Renal cortex interstitium (tissue), 11 donors: ENCODE measurements at regions not wholly inside any gene's neighbourhood (a gene's known extent, or its start where the extent isn't known, plus 50 kb on each side); places are given as distances from the start of the nearest gene placed in this dataset.
A peak's percentile ranks its signal among the peaks of the same experiment; 100 is the strongest.
"Not testable (repeated sequence)": the region's sequence is repeated elsewhere in the genome, so short reads cannot be mapped to it uniquely, and the experiment has no call there.

Experiments used
- DNase-seq, 11 donors: peaks; one replicate each; pipeline ENCODE4 v3.0.0-alpha.2; 2013; ENCODE audit warnings: low read depth in 9 of 11, low spot score in 4 of 11; ENCODE audit errors: extremely low read depth in 1 of 11

DNA sequence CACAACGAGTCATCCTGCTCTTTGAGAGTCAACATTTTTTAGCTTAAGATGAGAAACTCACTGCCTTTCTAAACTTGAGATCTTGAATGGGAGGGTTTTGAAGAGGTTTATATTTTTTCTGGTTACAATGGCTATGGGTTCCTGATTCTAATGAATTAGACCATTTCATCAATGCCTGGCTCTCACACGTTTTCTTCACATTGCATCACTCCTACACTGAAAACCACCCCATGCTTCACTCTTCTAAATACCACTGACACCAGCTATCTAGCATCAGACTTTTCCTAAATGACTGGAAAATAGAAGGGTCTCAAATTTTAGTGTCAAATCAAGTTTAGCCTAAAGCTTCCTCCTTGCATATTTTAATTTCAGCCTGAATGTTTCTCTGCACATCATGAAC is 606.1 kb upstream of the USP24 start:
- no peak for DNase-seq

DNA sequence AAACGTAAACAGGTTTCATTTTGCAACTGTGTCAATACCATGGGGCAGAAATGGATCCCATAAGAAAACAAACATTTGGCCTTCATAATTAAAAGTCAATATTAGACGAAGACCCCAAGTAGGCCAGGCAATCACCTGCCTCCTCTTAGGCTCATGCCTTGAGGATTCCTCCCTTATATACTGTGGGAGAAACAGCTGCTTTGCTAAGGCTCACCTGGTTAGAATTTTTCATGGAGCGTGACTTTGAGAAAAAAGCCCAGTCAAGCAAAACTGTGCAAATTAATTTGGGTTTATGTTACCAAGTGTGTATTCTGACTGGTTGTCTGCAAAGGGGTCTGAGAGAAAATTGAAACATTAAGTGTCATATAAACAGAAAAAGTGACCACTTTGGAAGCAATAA is 605.3 kb upstream of the USP24 start:
- peak in 5 of 11 donors; percentile 36 to 57 (median 40) for DNase-seq

DNA sequence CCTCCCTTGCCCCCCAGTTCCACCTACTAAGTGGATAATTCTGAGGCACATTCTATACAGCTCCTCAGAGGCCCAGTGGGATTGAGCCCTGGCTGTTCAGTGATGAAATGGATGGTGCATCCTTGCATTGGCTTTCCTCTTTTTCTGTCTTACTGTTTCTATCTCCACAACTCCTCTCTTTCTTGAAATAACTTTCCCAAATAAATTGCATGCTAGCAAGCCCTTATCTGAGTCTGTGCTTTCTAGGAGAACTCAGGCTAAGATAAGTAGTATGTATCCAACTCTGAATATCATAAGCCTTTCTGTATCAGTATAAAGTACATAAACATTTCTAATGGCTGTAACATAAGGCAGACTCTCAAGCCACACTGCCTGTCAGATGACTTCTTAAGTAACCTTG is 603.8 kb upstream of the USP24 start:
- no peak for DNase-seq

DNA sequence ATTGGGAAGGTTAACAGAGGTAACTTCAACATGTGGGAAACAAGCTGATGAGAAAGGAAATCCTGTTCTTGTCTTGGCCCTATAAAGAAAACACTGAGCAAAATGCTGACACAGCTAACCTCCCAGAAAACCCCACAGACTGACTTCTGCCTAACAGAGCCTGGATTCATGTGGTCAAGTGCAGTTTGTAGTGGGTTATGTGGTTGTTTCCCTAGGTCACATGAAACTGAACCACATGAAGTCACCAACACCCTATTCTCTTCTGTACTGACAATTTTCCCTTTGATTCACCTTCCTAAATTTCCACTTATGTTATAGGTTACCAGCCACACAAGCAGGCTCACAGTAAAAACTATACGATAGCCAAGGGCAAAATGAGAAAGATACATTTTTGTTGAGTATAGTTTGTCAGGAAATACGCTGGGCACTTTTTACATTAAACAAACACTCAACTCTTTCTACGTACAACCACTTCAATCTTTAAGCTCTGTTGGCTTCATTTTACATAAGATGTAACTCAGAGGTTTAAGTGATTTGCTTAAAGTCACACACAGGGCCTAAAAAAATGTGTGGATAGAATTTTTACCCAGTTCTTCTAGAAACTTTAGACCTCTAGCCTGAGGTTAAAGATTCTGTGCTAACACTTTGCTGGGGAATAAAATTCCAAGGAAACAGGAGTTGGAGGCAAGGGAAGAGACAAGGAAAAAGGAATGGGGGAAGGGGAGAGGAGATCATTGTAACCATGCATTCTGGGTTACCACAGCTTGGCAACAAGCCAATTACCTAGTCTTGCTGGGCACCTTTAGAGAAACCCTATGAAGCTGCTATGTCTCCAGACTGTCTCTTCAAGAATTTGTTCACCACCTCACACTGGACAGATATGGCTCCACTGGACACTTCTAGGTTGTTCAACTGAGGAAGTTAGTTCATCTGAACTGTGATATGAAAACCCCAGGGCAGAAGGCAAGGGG is 601.6 kb upstream of the USP24 start:
- DNase-seq = no peak

DNA sequence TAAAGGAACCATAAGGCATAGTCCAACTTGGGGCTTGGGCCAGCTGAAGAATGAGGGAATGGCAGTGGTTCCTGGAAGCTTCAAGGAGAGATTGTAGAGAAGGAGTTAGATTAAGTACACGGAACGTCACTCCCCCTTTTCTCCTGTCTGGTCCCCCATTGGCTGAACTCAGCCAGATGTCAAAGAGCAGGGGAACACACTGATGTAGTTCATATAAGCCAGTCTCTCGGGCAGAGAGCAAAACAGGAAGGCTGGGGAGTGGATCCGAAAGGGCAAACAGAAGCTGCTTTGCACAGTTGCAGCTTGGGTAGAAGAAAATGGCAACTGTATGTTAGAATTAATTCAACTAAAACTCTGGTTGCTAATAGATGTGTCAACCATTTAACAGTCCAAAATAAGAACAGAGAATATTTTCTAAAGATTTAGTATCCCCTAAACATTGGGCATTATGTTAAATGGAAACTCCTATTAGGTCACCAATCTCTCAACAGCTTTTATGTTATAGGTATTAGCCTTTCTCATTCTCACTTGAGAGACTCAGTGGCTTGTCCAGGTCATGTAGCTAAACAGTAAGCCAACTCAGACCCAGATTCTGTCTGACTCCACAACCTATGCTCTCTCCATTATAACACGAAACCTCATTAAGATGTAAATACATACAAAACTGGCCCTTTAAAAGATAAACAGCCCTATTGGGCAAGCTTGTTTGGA is 600.7 kb upstream of the USP24 start:
- DNase-seq = no peak

DNA sequence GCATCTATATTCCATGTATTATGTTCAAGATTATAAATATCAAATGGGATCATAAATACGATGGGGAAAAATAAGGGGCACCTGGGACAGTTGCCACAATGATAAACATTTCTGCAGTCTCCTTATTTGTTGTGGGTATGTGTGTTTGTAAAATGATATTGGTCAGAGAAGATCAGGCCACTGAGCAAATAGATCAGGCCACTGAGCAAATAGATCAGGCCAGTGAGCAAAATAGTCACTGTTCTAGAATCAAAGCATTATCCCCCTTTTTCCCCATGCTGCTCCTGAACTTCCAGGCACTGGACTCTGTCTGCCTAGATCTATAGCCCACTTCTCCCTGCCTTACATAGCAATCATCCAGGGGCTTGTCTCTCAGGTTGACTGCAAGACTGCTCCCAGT is 599.8 kb upstream of the USP24 start:
- DNase-seq = no peak

DNA sequence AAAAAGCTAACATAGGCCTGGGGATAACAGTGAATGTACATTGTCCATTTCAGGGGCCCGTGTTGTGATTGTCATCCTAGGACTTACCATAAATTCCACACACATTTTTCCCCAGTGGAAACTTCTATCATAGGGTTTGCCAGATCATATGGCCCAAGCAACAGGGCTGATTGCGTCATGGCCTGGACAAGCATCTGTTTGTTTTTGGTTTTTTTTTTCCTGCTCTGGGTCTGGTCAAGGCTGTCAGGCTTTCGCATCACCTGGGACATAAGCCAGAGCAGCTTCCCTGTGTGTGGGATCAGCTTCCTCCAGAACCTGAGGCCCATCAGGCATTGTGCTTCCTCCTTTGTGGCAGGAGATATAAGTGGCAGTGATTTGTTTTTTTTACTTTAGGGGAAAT is 598.5 kb upstream of the USP24 start:
- DNase-seq = no peak

DNA sequence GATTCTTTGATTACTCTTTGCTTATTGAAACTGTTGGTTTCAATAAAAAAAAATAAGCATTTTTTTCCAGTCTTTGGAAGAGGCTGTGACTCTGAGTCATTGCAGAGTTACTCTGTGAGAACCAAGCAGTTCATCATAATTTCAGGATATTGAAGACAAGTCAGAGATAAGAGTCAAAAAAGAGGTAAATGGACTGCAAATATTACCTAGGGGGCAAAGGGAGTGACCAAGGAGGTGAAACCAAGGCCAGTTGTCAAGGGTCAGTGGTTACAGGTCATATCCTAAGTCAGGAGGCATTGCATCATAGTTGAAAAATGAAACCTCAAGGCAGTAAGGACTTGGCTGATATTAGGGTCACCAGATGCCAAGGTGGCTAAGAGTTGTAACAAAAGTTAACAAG is 597.1 kb upstream of the USP24 start:
- DNase-seq = no peak

DNA sequence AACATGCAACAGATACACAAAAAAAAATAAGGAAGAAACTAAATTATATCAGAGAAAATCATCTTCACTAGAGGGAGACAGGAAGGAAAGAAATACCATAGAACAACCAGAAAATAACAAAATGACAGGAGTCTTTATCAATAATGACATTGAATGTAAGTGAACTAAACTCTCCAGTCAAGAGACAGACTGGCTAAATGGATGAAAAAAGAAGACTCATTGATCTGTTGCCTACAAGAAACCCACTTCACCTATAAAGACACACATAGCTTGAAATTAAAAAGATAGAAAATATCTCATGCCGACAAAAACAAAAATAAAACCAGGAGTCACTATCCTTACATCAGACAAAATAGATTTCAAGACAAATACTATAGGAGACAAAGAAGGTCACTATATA is 593.1 kb upstream of the USP24 start:
- no peak for DNase-seq

DNA sequence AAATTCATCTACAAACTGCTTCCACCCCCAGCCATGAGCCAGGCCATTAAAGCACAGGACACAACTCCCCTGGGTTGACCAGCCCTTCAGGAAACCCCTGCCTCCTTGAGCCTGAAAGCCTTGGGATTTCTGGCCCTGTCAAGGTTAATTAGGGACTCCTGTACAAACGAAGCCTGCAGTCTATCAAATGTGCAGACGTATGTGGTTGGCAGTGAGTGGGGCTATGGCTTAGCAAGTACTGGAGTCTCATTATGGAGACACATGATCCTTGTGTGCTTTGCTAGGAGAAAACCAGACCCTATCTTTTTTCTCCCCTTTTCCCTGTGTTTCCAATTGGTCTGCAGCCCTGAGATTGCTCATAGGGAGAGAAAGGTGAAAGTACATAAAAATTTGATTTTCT is 588.3 kb upstream of the USP24 start:
- DNase-seq = no peak

DNA sequence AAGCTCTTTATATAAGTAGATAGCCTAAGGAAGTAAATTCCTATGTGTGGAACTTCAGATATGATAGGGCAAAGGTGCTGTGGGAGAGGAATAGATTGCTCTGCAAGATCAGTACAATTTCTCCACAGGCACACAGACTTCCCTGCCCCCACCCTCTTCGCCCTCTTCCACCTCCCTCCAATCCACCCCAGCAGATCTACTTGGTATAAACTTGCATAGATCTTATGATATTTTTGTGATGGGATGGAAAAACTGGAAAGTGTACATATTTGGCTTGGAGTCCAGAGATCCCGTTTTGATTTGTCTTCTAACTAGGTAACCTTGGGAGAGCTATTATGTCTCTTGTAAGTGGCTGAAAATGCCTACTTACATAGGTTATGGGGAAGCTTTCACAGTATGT is 586.3 kb upstream of the USP24 start:
- DNase-seq = no peak

DNA sequence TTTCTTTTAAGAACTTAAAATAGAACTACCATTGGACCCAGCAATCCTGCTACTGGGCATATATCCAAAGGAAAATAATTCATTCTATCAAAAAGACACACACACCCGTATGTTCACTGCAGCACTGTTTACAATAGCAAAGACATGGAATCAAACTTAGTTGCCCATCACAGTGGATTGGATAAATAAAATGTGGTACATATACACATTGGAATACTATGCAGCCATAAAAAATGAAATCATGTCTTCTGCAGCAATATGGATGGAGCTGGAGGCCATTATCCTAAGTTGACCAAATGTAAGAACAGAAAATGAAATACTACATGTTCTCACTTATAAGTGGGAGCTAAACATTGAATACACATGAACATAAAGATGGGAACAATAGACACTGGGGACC is 585.3 kb upstream of the USP24 start:
- DNase-seq = no peak

DNA sequence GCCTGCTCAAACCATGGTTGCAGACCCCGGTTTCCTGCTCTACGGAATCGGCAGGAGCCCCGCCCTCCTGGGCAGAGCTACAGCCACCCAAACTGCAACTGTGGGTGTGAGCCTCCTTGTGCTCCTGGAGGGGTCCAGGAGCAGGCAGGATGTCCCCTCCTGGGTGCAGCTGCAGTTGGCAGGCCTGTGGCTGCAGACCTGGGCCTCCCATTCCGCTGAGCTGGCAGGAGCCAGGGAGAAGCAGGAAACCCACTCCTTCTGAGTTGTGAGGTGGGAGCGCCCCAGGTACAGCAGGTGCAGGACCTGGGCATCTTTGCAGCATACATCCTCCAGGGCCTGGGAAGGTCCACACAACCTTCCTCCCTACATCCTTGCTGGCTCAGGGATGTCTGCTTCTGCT is 578.7 kb upstream of the USP24 start:
- DNase-seq = no peak

DNA sequence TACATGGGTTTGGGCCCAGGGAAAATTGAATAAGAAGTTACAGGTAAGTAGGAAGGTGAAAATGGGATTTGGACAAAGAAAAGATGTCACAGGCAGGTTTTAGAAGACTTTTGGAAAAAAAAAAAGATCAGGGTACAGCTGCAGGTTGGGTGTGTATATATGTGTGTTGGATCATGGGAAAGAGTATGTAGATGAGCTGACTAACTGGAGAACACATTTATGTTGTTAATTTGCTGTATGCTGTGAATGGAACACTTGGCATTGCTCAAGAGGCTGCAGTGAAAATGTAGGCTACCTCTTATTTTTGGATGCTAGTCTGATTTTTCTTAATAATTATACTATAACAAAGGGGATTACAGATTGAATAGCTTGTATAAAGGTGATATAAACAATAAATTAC is 577.7 kb upstream of the USP24 start:
- DNase-seq = no peak

DNA sequence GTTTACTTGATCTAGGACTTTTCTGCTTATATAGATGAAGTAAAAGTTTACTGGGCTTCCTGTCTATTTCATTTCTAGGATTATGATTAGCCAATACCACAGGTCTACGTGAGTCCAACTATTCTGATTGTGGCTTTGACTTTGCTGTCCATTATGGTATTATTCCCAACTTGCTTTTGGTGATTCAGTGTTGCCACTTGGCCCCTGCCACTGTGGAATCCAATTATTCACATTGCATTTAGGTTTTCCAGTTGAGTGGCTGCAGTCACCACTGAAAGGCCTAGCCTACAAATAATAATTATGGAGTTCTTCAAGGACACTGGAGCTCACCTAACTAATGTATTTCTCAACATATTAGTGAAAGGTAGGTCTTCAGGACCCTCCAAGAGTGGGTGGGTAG is 574.3 kb upstream of the USP24 start:
- DNase-seq = no peak

DNA sequence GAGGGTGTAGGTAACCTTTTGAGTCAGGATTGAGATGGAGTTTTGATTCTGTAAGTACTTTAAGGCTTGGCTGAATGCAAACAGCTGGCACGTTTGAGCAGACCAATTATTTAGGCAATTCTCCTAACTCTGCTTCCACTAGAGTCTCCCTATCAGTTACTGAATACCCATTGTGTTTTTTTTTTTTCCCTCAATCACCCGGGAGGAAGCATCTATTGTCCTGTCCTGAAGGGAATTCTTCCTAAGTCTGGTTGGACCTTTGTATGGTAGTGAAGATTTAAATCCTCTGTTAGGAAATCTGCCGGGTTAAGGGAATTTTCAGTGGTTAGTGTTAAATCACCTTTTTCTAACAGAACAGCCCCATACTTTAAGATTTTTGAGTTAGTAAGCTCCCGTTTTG is 571.2 kb upstream of the USP24 start:
- DNase-seq = no peak

DNA sequence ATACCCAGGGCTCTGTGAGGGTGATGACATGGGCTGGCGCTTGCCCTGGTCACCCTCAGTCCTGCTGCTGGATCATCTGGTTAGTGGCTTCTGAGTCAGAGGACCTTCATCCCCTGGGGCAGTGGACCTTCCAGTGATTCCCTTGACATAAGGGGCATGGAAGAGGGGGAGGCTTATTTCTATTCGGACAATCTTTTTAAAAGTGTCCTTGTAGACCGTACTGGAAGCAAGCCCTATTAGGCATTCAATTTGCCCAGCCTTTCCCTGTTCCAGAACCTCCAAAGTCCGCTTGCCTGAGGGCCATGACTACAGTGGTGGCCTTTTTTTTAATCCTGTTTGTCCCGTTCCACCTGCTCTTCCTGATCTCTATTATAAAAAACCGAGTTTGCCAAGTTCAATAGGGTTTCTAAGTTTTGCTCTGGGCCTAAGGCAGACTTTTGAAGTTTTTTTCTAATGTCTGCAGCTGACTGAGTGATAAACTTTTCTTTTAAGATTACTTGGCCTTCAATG is 569.8 kb upstream of the USP24 start:
- DNase-seq = not testable (repeated sequence)

DNA sequence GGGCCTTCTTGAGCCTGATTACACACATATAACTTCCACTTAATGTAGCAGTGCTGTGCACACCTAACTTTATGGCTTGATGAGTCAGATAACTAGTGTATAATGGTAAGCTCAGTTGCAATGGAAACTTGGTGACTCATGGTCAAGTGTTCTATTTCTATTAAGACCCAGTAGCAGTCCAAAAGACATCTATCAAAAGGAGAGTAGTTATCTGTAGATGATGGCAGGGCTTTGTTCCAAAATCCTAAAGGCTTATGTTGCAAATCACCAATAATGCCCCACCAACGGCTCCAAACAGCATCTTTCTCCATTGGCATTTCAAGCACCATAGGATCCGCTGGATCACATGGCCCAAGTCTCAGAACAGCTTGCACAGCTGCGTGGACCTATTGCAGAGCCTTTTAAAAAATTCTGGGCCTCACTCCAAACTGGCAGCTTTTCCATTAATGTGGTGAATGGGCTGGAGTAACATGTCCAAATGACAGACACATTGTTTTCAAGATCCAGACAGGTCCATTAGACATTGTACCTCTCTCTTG is 566.8 kb upstream of the USP24 start:
- no peak for DNase-seq

DNA sequence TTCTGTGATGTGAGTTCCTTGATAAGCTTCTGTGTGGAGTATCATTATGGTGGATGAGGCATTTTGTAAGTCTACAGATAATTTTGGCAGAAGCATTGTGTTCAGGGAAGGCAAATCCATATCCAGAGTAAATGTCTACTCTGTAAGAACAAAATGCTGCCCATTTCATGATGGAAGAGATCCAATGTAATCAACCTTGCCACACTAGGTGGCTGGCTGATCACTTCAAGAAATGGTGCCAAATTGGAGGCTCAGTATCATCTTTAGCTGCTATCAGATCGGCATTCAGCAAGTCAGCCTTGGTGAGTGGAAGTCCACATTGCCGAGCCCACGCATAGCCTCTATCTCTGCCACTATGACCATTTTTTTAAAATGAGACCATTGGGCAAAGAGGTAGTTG is 565.8 kb upstream of the USP24 start:
- no peak for DNase-seq

DNA sequence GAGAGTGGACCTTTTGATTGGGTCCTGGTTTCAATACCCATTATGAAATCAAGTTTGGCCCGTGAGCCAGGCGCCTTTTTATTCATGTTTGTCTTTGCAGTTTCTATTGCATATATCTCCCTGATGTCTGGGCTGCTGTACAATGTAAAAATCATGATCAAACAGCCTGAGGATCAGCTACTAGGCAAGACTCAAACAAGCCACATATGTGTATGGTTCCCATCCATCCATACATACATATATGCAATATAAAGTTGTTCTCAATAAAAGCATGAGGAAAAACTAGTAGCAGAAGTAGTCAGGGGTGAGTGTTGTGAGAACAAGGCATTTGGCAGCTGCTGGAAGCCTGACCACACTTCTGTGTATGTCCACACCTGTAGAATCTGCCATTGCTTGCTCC is 562.4 kb upstream of the USP24 start:
- no peak for DNase-seq
